Neural progenitor cell (in vitro differentiated cells): ENCODE measurements at regions not wholly inside any gene's neighbourhood (a gene's known extent, or its start where the extent isn't known, plus 50 kb on each side); places are given as distances from the start of the nearest gene placed in this dataset.

Experiments
- DNase-seq: peaks from one replicate; pipeline ENCODE4 v3.0.0-alpha.2; 2016; ENCODE audit warnings: low spot score
- H2AFZ ChIP-seq: fragments of 200-600 bp; sonication (generic); replicated peaks from 2 replicates; pipeline ENCODE4 v1.6.1; 2016; ENCODE audit warnings: antibody characterized with exemption
- H3F3A ChIP-seq: fragments of 200-600 bp; sonication (generic); 2 replicates; pipeline ENCODE4 v1.6.1; 2016; ENCODE audit warnings: antibody characterized with exemption, low read depth
- H3K27ac ChIP-seq: fragments of 200-600 bp; sonication (generic); 2 replicates; pipeline ENCODE4 v1.5.1; 2016; ENCODE audit warnings: mild to moderate bottlenecking
- H3K27me3 ChIP-seq: fragments of 200-600 bp; sonication (generic); 2 replicates; pipeline ENCODE4 v1.6.1; 2016; ENCODE audit warnings: mild to moderate bottlenecking, moderate library complexity
- H3K36me3 ChIP-seq: fragments of 200-600 bp; sonication (generic); 2 replicates; pipeline ENCODE4 v1.5.1; 2016
- H3K4me1 ChIP-seq: fragments of 200-600 bp; sonication (generic); 2 replicates; pipeline ENCODE4 v1.6.1; 2016; ENCODE audit warnings: mixed run types
- H3K4me2 ChIP-seq: fragments of 200-600 bp; sonication (generic); 2 replicates; pipeline ENCODE4 v1.6.1; 2016
- H3K4me3 ChIP-seq: fragments of 200-600 bp; sonication (generic); 2 replicates; pipeline ENCODE4 v1.5.1; 2016
- H3K79me2 ChIP-seq: fragments of 200-600 bp; sonication (generic); 2 replicates; pipeline ENCODE4 v1.6.1; 2016; ENCODE audit warnings: low read depth
- H3K9ac ChIP-seq: fragments of 200-600 bp; sonication (generic); 2 replicates; pipeline ENCODE4 v1.6.1; 2016
- H3K9me3 ChIP-seq: fragments of 200-600 bp; sonication (generic); 2 replicates; pipeline ENCODE4 v1.5.1; 2016; ENCODE audit warnings: low read depth
- H4K20me1 ChIP-seq: fragments of 200-600 bp; sonication (generic); 2 replicates; pipeline ENCODE4 v1.6.1; 2016; ENCODE audit warnings: low read depth
- H3K27ac Mint-ChIP-seq: 3 replicates; pipeline ENCODE4 v1.8.0; 2021; ENCODE audit warnings: mixed read lengths
- H3K27me3 Mint-ChIP-seq: 2 replicates; pipeline ENCODE4 v1.8.0; 2022; ENCODE audit warnings: low read depth, mild to moderate bottlenecking, inconsistent platforms, moderate library complexity, mixed read lengths; ENCODE audit not compliant: insufficient read depth
- H3K36me3 Mint-ChIP-seq: 3 replicates; pipeline ENCODE4 v1.8.0; 2021; ENCODE audit warnings: mixed read lengths
- H3K4me1 Mint-ChIP-seq: 3 replicates; pipeline ENCODE4 v1.8.0; 2021; ENCODE audit warnings: mixed read lengths
- H3K4me3 Mint-ChIP-seq: 3 replicates; pipeline ENCODE4 v1.8.0; 2021; ENCODE audit warnings: mild to moderate bottlenecking, moderate library complexity, mixed read lengths
- H3K9me3 Mint-ChIP-seq: 3 replicates; pipeline ENCODE4 v1.8.0; 2020; ENCODE audit warnings: mixed read lengths
- EZH2 ChIP-seq: fragments of 200-600 bp; sonication (generic); IDR thresholded peaks from 2 replicates; pipeline ENCODE4 v1.6.1; 2017; ENCODE audit warnings: antibody characterized with exemption, mild to moderate bottlenecking, moderate library complexity
- EZH2phosphoT487 ChIP-seq: fragments of 200-600 bp; sonication (generic); IDR thresholded peaks from 2 replicates; pipeline ENCODE4 v1.6.1; 2017; ENCODE audit warnings: antibody characterized with exemption
- TF ChIP-seq, protein P1 (sequence below): fragments of 200-600 bp; sonication (generic); IDR thresholded peaks from 2 replicates; pipeline ENCODE4 v1.5.1; 2017; ENCODE audit warnings: antibody characterized with exemption, mild to moderate bottlenecking

DNA sequence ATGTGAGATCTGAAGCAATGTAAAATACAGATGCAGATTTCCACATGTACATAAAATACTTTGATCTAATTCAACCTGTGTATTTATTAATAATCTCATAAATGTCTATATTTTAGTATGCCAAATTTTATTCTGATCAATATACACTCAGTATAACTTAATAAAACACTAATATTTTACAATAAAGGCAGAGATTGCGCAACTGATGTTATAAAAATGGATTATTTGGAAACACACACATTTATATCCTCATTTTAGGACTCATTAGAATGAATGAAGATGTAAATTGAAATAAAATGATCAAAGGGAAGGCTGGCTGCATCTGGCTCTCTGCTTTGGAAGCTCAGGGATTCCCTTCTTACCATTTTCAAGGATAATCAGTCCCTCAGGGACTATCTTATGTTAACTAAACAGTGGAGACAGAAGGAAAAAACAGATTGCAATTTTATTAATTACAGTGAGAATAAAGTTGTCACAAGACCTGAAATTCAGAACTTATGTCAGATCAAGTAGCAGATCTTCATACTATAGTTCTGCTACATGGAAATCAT lies 900.9 kb upstream of the EPHA5 start:
- no peaks in the 10 kb centered on the region for H3K27me3 Mint-ChIP-seq
- no peaks in the 10 kb centered on the region for H3K36me3 Mint-ChIP-seq
- H3K4me1 ChIP-seq, result no peaks in the 10 kb centered on the region
- no peak overlapping the region for H3K4me3 Mint-ChIP-seq
- H3K4me2 ChIP-seq, result no peak overlapping the region
- H3K27ac Mint-ChIP-seq, result no peak overlapping the region
- H3K79me2 ChIP-seq, result no peaks in the 10 kb centered on the region
- no peaks in the 10 kb centered on the region for H3F3A ChIP-seq
- no peaks in the 10 kb centered on the region for H3K9me3 ChIP-seq
- H3K4me1 Mint-ChIP-seq, result no peaks in the 10 kb centered on the region
- no peak for TF ChIP-seq EZH2
- TF ChIP-seq, protein P1, sequence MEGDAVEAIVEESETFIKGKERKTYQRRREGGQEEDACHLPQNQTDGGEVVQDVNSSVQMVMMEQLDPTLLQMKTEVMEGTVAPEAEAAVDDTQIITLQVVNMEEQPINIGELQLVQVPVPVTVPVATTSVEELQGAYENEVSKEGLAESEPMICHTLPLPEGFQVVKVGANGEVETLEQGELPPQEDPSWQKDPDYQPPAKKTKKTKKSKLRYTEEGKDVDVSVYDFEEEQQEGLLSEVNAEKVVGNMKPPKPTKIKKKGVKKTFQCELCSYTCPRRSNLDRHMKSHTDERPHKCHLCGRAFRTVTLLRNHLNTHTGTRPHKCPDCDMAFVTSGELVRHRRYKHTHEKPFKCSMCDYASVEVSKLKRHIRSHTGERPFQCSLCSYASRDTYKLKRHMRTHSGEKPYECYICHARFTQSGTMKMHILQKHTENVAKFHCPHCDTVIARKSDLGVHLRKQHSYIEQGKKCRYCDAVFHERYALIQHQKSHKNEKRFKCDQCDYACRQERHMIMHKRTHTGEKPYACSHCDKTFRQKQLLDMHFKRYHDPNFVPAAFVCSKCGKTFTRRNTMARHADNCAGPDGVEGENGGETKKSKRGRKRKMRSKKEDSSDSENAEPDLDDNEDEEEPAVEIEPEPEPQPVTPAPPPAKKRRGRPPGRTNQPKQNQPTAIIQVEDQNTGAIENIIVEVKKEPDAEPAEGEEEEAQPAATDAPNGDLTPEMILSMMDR, result no peak
- TF ChIP-seq EZH2phosphoT487, result no peak
- DNase-seq, result no peak
- no peak overlapping the region for H3K9ac ChIP-seq
- H3K4me3 ChIP-seq, result no peak overlapping the region
- no peaks in the 10 kb centered on the region for H3K36me3 ChIP-seq
- no peaks in the 10 kb centered on the region for H3K27me3 ChIP-seq
- no peaks in the 10 kb centered on the region for H3K9me3 Mint-ChIP-seq
- no peak overlapping the region for H2AFZ ChIP-seq
- H3K27ac ChIP-seq, result no peak overlapping the region
- no peaks in the 10 kb centered on the region for H4K20me1 ChIP-seq

DNA sequence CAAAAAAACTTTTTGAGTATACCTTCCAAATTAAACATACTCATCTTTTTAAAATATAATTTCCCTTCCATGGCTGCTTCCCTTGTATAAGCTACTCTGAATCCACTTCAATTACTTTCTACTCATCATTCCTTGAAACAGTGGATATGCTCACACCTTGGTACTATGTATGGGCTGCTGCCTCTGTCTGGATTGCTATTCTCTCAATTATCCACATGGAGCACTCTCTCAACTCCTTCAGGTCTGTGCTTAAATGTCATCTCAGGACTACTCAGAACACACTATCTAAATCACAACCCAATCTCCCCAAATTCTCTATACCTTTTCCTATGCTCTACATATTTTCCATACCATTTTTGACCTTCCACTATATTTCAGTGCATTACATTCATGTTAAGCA lies 898.9 kb upstream of the EPHA5 start:
- peaks cover 10% of the 10 kb centered on the region for H3K4me1 Mint-ChIP-seq
- no peak overlapping the region for H3K4me3 Mint-ChIP-seq
- no peaks in the 10 kb centered on the region for H4K20me1 ChIP-seq
- no peaks in the 10 kb centered on the region for H3K9me3 ChIP-seq
- H3K36me3 Mint-ChIP-seq, result no peaks in the 10 kb centered on the region
- no peaks in the 10 kb centered on the region for H3K9me3 Mint-ChIP-seq
- no peaks in the 10 kb centered on the region for H3K27me3 ChIP-seq
- no peaks in the 10 kb centered on the region for H3F3A ChIP-seq
- no peak overlapping the region for H3K27ac ChIP-seq
- H3K27ac Mint-ChIP-seq, result no peak overlapping the region
- H3K36me3 ChIP-seq, result no peaks in the 10 kb centered on the region
- no peak overlapping the region for H3K9ac ChIP-seq
- no peaks in the 10 kb centered on the region for H3K27me3 Mint-ChIP-seq
- H2AFZ ChIP-seq, result no peak overlapping the region
- H3K4me1 ChIP-seq, result no peaks in the 10 kb centered on the region
- H3K4me3 ChIP-seq, result no peak overlapping the region
- no peak overlapping the region for H3K4me2 ChIP-seq
- no peak for DNase-seq
- H3K79me2 ChIP-seq, result no peaks in the 10 kb centered on the region
- TF ChIP-seq EZH2phosphoT487, result no peak
- TF ChIP-seq, protein P1, result peak; percentile 16

DNA sequence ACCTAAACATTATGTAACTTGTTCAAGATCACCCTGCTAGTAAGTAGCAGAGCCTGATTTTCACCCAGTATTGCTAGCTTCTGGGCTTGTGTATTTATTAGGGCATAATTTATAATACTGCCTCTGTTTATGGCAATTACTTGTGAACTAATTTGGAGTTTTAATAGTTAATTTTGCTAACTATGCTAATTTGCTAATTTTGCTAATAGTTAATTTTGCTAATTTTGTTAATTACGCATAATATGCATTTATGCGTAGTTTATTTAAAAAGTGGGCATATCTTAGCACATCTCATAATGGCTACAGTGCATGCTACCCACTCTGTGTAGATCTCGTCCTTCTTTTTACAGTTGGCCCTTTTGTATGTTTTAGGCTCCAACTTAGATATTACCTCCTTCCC lies 898.1 kb upstream of the EPHA5 start:
- H3K9me3 ChIP-seq, result no peaks in the 10 kb centered on the region
- H3K4me1 Mint-ChIP-seq, result peaks cover 10% of the 10 kb centered on the region
- H3K4me3 ChIP-seq, result no peak overlapping the region
- H2AFZ ChIP-seq, result no peak overlapping the region
- TF ChIP-seq, protein P1, result no peak
- TF ChIP-seq EZH2phosphoT487, result no peak
- no peak for TF ChIP-seq EZH2
- no peak overlapping the region for H3K4me3 Mint-ChIP-seq
- no peak for DNase-seq
- H3K9me3 Mint-ChIP-seq, result no peaks in the 10 kb centered on the region
- H4K20me1 ChIP-seq, result no peaks in the 10 kb centered on the region
- no peaks in the 10 kb centered on the region for H3K36me3 ChIP-seq
- no peaks in the 10 kb centered on the region for H3F3A ChIP-seq
- H3K4me1 ChIP-seq, result no peaks in the 10 kb centered on the region
- H3K27me3 ChIP-seq, result no peaks in the 10 kb centered on the region
- H3K27ac Mint-ChIP-seq, result no peak overlapping the region
- H3K27ac ChIP-seq, result no peak overlapping the region
- H3K4me2 ChIP-seq, result no peak overlapping the region
- no peaks in the 10 kb centered on the region for H3K79me2 ChIP-seq
- H3K9ac ChIP-seq, result no peak overlapping the region
- no peaks in the 10 kb centered on the region for H3K27me3 Mint-ChIP-seq
- no peaks in the 10 kb centered on the region for H3K36me3 Mint-ChIP-seq
